Skin epidermis (tissue), 12 donors: ENCODE measurements at regions not wholly inside any gene's neighbourhood (a gene's known extent, or its start where the extent isn't known, plus 50 kb on each side); places are given as distances from the start of the nearest gene placed in this dataset.
"Not testable (repeated sequence)": the region's sequence is repeated elsewhere in the genome, so short reads cannot be mapped to it uniquely, and the experiment has no call there.

Experiments
- H3K27ac ChIP-seq, 21 experiments: fragments of 200-600 bp; sonication (generic) in 11 of 21; one replicate each; pipeline ENCODE4 v1.5.0; 2020; ENCODE audit warnings: mild to moderate bottlenecking in 3 of 21, inconsistent platforms in 2 of 21, moderate library complexity in 2 of 21
- H3K4me3 ChIP-seq, 7 experiments: fragments of 200-600 bp; sonication (generic) in 2 of 7; one replicate each; pipeline ENCODE4 v1.5.0; 2020; ENCODE audit warnings: inconsistent platforms in 2 of 7, mild to moderate bottlenecking in 2 of 7, moderate library complexity in 1 of 7

DNA sequence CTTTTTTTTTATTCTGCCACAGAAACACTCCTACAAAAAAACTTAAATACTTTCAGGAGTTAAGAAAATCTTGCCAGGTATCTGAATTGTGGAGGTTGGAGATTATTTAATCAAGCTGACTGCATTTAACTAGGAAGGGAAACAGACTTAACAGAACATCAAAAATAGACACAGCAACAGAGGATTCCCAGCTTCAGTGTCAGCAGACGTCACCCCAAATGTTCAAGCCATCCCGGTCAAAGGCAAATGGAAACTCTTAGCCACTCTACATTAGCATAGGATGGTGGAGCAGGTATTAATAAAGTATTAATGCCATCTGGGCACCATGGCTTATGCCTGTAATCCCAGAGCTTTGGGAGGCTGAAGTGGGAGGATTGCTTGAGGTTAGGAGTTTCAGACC lies 139.7 kb upstream of the SVIL start:
- Histone ChIP-seq H3K4me3 (no peak overlapping the region), H3K27ac (no peak overlapping the region)

DNA sequence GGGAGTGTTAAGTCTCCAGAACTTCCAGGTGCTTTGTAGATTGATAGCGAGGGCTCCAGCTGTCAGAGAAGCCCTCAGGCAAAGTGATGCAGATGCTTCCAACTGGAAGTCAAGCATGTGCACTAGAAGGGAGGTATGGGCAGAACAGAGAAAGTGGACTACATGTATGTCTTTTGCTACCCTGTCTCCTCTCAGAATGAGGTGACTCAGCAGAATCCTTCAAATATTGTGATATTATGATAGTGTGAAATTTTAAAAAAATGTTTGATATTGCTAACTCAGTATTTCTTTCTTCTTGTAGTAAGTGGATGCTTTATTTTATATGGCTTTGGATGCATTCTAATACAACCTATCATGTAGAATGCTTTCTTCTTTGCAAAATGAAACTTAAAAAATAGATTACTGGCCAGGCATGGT lies 138.9 kb upstream of the SVIL start:
- H3K4me3 ChIP-seq: no peak overlapping the region
- no peak overlapping the region for H3K27ac ChIP-seq

DNA sequence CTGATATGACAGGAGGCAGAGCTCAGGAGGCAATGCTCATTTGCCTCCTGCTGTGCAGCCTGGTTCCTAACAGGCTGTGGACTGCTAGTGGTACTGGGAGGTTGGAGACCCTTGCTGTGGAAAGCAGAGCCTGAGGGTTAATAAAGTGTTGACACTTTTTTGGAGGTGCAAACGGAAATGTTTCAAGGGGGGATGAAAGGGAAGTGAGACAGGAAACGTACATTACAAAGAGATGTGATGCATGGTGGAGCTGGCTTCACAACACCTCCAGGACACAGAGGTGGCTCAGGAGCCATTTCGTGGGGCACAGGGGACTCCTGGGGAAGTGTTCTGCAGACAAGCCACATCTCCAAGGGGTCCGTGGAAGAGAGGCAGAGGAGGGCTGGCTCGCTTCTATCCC lies 137.6 kb upstream of the SVIL start:
- H3K27ac ChIP-seq: no peak overlapping the region
- no peak overlapping the region for H3K4me3 ChIP-seq

GRCh38 chr10:29771376-29771775 lies 136.6 kb upstream of the SVIL start:
- no peak overlapping the region for H3K27ac ChIP-seq
- no peak overlapping the region for H3K4me3 ChIP-seq

DNA sequence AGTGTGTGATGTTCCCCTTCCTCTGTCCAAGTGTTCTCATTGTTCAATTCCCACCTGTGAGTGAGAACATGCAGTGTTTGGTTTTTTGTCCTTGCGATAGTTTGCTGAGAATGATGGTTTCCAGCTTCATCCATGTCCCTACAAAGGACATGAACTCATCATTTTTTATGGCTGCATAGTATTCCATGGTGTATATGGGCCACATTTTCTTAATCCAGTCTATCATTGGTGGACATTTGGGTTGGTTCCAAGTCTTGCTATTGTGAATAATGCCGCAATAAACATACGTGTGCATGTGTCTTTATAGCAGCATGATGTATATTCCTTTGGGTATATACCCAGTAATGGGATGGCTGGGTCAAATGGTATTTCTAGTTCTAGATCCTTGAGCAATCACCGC lies 134.5 kb upstream of the SVIL start:
- H3K27ac ChIP-seq, H3K4me3 ChIP-seq: not testable (repeated sequence)

- no peak overlapping the region for H3K27ac ChIP-seq
- no peak overlapping the region for H3K4me3 ChIP-seq
Observed at GRCh38 chr10:29767968-29768367, 133.2 kb upstream of the SVIL start.

DNA sequence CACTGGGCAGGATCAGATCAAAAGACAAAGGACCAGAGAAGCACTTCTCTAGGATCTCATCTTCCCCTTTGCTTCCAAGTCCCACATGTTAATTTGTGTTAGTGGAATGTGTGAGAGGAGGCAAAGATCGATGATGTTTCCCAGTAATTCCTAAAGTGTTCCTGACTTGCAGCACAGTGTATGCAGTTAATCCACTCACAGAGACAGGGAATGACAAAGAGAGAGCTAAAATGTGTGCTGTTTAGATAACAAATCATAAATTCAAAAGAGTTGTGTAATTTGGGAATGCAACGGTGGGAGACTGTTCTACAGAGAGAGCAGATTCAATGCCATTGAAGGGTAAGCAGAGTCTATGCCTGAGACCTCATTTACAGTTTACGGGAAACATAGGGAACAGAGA lies 132.0 kb upstream of the SVIL start:
- Histone ChIP-seq H3K27ac (no peak overlapping the region), H3K4me3 (no peak overlapping the region)

DNA sequence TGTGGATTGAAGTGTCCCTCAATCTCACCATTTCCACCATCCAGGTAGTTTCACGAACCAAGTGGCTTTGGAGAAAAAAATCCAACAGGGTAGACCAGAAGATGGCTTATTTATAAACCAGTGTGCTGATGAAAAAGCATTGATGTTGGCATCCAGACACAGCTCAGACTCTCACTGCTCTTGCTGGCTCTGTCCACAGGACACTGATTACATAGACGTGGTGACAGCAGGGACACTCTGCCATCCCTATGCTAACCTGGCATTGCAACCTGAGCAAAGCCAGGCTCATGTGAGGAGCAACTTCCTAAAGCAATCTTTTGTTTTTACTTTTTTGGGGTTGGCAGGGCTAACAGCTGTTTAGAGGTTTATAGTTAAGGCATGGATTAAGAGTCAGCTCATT lies 130.6 kb upstream of the SVIL start:
- H3K27ac ChIP-seq: no peak overlapping the region
- H3K4me3 ChIP-seq: no peak overlapping the region

GRCh38 chr10:29763396-29763795 lies 128.6 kb upstream of the SVIL start:
- Histone ChIP-seq H3K4me3 (no peak overlapping the region), H3K27ac (peak overlapping the region in 2 of 21 experiments; percentile 1 to 39)

GRCh38 chr10:29761916-29762315 lies 127.1 kb upstream of the SVIL start:
- no peak overlapping the region for H3K4me3 ChIP-seq

GRCh38 chr10:29760138-29760900 lies 125.5 kb upstream of the SVIL start:
- no peak overlapping the region for H3K4me3 ChIP-seq
- H3K27ac ChIP-seq: no peak overlapping the region

More at GRCh38 chr10:29761916-29762315, 127.1 kb upstream of the SVIL start:
- H3K27ac ChIP-seq: no peak overlapping the region

DNA sequence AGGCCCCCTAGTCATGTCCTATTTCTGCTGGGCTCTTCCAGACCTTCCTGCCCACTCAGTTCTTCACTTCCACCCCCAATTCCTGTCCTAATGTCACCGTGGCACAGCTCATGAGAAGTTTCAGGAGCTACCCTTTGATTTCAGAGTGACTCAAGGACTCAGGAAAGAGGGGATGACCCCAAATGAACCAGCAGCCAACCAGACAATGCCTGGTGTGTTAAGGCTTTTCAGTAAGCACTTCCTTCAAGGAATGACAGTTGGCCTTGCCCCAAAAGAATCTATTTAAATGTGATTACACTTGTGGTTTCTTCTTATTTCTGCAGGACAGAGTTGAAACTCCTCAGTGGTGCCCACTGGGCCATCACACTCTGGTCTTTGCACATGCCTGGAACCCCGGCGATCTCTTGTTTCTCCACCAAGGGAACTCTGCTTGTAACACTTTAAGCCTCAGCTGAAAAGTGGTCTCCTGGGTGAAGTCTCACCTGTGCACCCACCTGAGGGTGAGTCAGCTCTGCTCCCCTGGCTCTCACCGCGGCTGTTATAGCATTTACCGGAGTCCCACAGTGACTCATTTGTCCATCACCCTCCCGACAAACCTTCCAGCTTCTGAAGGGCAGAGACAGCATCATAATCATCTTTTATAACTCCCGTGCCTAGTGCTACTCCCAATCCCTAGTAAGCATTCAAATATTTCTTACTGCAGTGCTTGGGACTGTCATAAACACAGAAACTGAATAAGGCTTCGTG lies 123.0 kb upstream of the SVIL start:
- Histone ChIP-seq H3K4me3 (no peak overlapping the region), H3K27ac (no peak overlapping the region)

DNA sequence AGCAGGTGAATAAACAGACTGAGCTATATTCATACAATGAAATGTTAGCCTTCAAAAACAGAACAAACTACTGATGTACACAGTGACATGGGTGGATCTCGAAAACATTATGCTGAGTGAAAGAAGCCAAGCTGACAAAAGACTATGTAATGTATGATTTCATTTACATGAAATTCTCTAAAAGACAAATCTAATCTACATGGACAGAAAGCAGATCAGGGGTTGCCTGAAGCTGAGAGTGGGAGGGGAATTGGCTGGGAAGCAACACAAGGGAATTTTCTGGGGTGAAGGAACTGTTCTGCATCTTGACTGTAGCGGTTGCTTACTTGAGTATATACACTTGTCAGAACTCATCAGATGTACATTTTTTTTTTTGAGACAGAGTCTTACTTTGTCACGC lies 121.7 kb upstream of the SVIL start:
- Histone ChIP-seq H3K4me3 (no peak overlapping the region), H3K27ac (no peak overlapping the region)

DNA sequence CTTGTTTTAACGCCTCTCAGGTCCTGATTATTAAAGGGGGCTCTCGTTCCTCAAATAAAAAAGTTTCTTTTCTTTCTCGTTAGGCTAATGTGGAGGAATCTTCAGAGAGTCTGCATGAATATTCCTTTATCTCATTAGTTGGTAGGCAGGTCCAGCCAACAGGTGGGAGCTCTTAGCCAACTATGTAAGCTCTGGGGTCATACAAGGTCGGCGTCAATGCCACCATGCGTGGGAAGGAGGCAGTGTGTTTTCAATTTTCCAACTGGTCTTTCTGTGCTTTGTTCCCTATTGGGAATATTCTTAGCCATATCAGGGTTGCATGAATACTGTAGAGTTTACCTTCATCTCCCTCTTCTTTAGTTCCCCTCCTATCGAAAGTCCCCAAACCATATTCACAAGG lies 118.5 kb upstream of the SVIL start:
- Histone ChIP-seq H3K27ac (no peak overlapping the region), H3K4me3 (no peak overlapping the region)

DNA sequence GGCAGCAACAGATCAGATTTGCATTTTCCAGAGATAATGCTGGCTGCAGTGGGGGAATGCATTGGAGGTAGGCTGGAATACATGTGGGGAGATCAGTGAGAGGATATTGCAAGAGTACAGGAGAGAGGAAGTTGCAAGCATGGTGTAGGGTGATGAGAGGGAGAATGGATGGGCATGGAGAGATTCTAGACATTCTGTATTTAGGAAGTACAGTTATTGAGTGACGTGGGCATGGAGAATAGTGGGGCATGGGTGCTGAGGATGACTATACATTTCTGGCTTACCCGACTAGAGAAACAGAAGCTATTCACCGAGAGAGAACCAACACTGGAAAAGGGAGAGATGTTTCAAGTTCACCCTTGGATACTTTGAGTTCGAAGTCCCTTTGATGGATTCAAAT lies 116.9 kb upstream of the SVIL start:
- Histone ChIP-seq H3K27ac (no peak overlapping the region), H3K4me3 (no peak overlapping the region)

- Histone ChIP-seq H3K4me3 (no peak overlapping the region), H3K27ac (no peak overlapping the region)
Observed at GRCh38 chr10:29751240-29751639, 116.5 kb upstream of the SVIL start.

GRCh38 chr10:29749150-29749549 lies 114.4 kb upstream of the SVIL start:
- Histone ChIP-seq H3K27ac (no peak overlapping the region), H3K4me3 (no peak overlapping the region)

GRCh38 chr10:29748109-29748650 lies 113.4 kb upstream of the SVIL start:
- no peak overlapping the region for H3K4me3 ChIP-seq
- H3K27ac ChIP-seq: no peak overlapping the region

DNA sequence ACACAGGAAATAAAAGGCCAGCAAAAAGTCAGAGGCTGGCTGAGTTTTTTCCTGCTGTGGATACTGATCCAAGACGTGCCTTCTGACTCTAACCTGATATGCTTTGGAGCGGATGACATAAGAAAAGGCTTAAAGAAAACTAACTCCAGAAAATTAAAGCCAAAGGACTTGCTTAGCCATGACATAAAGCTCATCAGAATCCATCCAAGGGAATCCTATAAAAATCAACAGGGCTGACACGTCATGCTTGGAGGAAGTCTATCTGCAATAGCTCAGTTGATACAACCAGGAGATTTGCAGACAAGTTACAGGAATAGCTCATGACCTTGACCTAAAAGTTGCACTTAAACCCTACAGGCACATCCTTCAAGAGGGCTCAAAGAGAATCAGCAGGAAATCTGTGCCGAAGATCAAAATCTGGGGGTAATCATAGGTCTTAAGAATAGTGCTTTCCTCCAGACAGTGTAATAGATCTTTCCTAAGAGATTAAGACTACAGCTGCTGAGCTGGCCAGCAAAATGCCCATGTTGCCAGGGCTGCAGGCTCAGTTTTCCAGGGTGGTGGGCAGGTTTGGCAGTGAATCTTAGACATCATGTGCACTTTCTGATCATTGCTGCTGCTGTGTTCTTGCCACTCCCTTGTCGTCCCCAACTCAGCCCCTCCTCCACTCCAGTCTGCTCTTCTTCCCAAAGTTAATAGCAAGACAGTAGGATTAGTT lies 111.5 kb upstream of the SVIL start:
- Histone ChIP-seq H3K27ac (peak overlapping the region in 2 of 21 experiments; percentile 5 to 19), H3K4me3 (no peak overlapping the region)

GRCh38 chr10:29740981-29741545 lies 106.3 kb upstream of the SVIL start:
- H3K4me3 ChIP-seq: no peak overlapping the region
- peak overlapping the region in 8 of 21 experiments; percentile 7 to 60 (median 40) for H3K27ac ChIP-seq
